ENCODE measurements at regions not wholly inside any gene's neighbourhood (a gene's known extent, or its start where the extent isn't known, plus 50 kb on each side); places are given as distances from the start of the nearest gene placed in this dataset.

DNA sequence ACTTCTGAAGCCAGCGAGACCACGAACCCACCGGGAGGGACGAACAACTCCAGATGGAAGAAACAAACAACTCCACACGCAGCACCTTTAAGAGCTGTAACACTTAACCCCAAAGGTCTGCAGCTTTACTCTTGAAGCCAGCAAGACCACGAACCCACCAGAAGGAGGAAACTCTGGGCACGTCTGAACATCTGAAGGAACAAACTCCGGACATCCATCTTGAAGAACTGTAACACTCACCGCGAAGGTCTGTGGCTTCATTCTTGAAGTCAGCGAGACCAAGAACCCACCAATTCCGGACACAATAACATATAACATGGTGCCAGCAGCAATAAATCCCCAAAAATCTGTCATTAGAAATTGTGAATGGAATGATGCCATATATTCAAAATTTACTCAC, 180.9 kb downstream of the TLE1 start:
- TF ChIP-seq CTCF (IDR thresholded peaks at IDR 0.05; ENCODE audit: low read depth, low read length, missing control alignments): no peak
- no peak for DNase-seq (ENCODE audit: low read depth)
- H3K4me3 ChIP-seq (ENCODE audit: low read depth, low read length): no peak overlapping the region

DNA sequence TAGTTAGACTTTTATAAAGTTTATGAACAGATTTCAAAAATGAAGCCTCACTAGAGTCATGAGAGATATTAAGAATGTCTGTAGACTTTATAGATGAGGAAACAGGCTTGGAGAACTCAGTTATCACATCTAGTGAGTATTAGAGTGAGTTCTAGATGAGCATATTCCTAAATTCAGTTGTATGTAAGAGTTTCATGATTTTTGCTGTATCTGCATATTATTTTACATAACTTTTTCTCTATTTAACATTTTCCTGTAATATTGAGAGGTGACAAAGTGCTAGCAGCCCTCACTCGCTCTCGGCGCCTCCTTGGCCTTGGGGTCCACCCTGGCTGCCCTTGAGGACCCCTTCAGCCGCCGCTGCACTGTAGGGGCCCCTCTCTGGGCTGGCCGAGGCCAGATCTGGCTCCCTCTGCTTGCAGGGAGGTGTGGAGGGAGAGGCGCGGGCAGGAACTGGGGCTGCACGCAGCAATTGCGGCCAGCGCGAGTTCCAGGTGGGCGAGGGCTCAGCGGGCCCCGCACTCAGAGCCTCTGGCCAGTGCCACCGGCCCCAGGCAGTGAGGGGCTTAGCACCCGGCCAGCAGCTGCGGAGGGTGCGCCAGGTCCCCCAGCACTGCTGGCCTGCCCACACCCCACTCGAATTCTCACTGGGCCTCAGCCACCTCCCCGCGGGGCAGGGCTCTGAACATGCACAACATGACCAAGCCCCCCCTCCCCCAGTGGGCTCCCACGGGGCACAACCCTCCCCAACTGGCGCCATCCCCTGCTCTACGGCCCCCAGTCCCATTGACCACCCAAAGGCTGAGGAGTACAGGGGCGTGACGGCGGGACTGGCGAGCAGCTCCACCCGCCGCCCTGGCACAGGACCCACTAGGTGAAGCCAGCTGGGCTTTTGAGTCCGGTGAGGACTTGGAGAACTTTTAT, 182.1 kb downstream of the TLE1 start:
- no peak for TF ChIP-seq CTCF (IDR thresholded peaks at IDR 0.05; ENCODE audit: low read depth, low read length, missing control alignments)
- no peak for DNase-seq (ENCODE audit: low read depth)
- no peak overlapping the region for H3K4me3 ChIP-seq (ENCODE audit: low read depth, low read length)

DNA sequence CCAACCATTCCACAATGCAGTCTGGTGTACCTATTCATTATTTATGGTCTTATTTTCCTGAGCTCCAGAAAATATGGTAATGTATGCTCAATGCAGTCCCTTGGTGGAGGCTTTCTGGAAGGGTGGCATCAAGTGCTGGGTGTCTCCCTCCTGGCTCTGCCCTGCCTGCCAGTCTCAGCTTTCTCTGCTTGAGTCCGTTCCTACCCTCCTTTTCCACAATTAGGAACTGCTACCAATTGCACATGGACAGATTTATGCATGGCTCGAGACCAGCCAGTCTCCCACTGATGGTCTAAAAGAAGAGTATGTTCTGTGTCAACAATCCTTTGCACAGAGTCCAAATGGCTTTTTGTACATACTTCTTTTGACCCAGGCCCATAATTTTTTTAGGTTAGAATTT, 189.8 kb downstream of the TLE1 start:
- no peak for TF ChIP-seq CTCF (IDR thresholded peaks at IDR 0.05; ENCODE audit: low read depth, low read length, missing control alignments)
- no peak overlapping the region for H3K4me3 ChIP-seq (ENCODE audit: low read depth, low read length)
- no peak for DNase-seq (ENCODE audit: low read depth)

- no peak for DNase-seq (ENCODE audit: low read depth)
- no peak overlapping the region for H3K4me3 ChIP-seq (ENCODE audit: low read depth, low read length)
- TF ChIP-seq CTCF (IDR thresholded peaks at IDR 0.05; ENCODE audit: low read depth, low read length, missing control alignments): no peak
Observed at GRCh38 chr9:81499021-81499454, 190.3 kb downstream of the TLE1 start.

DNA sequence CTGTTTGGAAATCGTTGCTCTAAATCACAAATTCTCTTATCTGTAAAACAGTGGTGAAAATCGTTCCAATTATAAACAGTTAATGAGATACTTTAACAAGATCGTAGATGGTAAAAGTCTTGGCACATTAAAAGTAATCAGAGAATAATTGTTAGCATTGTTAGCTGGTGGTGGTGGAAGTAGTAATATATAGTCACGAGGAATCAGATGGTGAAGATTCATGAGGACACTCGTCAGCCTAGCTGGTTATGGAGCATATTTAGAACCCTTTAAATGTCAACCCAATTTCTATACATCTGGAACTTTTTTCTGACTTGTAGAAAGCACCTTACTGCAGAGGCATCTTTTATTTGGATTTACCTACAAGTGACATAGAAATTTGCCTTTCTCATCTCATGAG, 190.8 kb downstream of the TLE1 start:
- TF ChIP-seq CTCF (IDR thresholded peaks at IDR 0.05; ENCODE audit: low read depth, low read length, missing control alignments): no peak
- H3K4me3 ChIP-seq (ENCODE audit: low read depth, low read length): no peak overlapping the region
- no peak for DNase-seq (ENCODE audit: low read depth)

DNA sequence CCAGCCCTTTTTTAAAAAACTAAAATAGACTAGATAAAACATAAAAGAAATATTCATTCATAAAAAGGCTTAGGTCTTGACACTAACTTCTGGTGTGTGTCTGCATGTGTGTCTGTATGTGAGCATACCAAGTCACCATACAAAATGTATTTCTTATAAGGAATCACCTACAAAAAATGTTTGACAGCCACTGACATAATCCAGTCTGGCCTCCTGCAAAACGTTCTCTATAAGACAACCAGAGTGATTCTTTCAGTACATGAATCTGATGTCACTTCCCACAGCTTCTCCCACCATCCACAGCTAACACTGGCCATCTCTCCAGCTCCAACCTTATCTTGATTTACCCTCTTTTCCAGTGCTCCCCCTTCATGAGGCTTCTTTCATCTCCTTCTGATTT, 192.3 kb downstream of the TLE1 start:
- H3K4me3 ChIP-seq (ENCODE audit: low read depth, low read length): no peak overlapping the region
- TF ChIP-seq CTCF (IDR thresholded peaks at IDR 0.05; ENCODE audit: low read depth, low read length, missing control alignments): no peak
- DNase-seq (ENCODE audit: low read depth): no peak
